GM19351 (cell line): ENCODE measurements at regions not wholly inside any gene's neighbourhood (a gene's known extent, or its start where the extent isn't known, plus 50 kb on each side); places are given as distances from the start of the nearest gene placed in this dataset.

Experiments
- ATAC-seq: cut with Tn5 transposase; IDR thresholded peaks from one replicate; pipeline ENCODE4 v1.9.1; 2021; ENCODE audit warnings: mild to moderate bottlenecking, moderate library complexity; ENCODE audit not compliant: unreplicated experiment

DNA sequence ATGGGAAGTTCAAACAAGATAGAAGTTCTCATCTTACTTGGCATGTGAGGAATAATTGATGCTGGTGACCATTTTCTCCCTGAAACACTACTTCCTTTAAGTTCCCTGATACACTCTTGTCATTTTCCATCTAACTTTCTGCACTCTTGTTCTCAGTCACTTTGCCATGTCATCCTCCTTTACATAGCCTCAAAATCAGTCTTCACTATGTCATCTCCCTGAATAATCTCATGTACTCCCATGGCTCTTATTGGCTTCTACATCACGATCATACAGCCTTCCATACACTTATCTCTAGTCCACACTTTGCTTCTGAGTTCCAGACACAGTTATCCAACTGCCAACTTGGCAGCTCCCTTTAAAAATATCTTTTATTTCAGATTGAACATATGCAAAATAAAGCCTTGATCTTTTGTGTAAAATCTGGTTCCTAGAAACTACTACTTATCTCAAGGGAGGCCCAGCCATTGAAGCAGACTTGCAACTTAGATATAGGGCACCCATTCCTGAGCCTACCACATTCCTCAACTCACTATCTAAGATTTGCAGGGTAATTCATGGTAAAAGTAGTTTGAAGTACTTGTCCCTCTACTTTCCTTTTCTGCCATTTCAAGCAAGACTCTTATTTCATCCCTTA lies 1070.2 kb upstream of the NXPH2 start:
- no peak for ATAC-seq

DNA sequence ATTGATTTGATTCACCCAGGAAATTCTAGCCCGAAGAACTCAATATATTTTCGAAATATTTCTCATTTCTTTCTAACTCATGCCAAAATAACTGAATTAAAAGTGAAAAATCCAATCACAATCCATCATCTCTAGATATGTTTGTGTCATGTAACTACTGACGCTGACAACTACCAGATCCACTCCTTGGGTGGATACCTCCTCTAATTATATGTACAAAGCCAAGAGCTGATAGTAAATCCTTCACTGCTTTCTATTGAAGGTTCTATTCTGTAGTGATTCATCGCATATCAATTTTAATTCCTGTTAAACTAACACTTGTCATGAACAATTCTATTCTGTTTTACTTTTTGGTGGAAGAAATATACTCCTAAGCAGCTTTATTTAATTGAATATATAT lies 1056.6 kb upstream of the NXPH2 start:
- ATAC-seq = no peak

DNA sequence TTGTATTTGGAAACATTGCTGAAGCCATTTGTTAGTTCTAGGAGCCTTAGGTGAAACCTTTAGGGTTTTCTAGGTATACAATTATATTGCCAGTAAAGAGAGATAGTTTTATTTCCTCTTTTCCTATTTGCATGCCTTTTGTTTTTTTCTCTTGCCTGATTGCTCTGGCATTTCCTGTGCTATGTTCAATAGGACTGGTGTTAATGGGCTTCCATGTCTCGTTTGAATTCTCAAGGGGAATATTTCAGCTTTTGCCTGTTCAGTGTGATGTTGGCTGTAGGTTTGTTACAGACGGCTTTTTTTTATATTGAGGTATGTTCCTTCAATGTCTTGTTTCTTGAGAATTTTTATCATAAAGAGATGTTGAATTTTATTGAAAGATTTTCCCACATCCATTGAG lies 1054.9 kb upstream of the NXPH2 start:
- ATAC-seq = no peak

DNA sequence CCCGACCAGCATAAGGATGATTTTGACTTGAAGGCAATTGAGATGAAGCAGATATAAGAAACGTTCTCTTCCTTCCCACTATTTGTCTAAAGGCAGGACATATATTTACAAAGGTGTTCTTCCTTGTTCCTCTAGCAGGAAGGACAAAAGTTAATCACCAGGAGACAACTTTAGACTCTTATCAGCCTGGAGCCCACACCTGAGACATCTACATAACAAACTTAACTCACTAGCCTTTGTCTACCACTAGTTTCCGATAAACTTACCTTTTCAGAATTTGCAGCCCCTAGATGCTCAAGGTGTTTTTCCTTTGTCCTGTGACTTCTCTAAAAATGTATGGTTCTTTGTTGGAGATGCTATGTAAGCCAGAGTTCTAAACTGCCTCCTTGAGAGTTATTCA lies 1047.8 kb upstream of the NXPH2 start:
- ATAC-seq = no peak

DNA sequence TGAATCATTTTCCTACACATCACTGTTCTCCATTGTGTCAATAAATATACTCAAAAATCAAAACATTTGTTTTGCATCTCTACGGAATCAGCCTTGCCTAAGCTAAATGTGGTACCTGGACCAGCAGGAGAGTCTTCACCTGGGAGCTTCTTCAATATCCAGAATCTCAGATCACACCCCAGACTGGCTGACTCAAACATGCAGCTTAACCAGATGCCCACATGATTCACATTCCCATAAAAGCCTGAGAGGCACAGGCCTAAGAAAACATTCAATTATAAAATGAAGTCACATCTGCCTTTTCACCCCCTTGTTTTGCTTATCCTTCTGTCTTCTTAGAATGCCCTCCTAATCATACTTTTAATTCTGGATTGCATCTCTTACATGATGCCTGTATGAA lies 1045.5 kb upstream of the NXPH2 start:
- no peak for ATAC-seq

DNA sequence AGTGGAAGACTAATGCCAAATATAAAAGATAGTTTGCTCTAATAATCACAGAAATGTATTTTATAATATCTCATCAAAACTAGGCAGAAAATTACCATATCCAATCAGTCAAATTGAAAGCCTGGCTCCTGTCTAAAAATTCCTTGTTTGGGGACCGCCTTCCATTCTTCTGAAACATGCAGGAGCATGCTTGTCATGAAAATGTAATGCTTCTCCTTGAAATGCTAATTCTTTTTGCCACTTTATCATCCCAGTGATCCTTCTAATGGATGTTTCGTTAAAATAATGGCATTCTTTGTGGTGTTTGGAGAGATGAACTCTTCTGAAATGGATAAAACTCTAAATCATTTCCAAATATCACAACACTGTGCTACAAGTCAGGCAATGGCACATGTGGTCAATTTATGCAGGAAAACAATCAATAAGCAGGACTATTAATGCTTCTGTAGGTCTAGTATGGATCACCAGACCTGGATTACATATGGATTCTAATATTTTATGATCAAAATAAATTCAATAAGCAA lies 1039.1 kb upstream of the NXPH2 start:
- ATAC-seq = no peak

DNA sequence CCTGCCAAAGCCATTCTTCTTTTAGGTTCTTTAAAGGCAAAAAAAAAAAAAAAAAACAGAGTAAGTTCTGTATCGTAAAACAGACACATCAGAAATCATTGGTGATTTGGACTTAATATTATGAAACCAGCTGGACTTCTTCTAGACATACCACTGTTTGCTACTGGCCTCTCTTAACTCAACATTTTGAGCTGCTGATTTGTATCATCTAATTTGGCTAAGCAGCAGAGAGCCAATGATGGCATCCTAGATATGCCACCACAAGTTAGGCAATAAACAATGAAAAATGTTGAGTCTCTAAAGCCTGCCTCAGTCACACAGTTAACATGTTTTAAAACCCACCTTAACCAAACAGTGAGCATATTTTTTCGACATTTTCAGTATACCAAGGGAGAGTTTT lies 1034.3 kb upstream of the NXPH2 start:
- ATAC-seq = no peak

DNA sequence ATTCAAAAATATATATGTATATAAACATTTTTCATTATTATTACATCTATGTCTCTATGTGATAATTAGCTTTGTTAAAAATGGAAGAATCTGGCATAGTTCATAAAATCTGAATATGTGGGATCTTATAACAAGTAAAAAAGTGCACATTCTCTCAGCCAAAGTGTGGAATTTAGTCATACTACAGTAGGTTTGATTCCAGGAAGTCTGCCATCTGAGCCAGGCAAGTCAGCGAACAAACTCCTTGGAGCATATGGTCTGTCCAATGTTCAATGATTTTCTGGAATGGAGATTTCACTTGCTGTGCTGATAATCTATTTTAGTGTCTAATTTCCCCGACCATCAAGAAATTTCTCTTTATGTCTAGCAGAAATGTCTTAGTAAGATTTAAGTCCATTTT lies 1033.2 kb upstream of the NXPH2 start:
- no peak for ATAC-seq

DNA sequence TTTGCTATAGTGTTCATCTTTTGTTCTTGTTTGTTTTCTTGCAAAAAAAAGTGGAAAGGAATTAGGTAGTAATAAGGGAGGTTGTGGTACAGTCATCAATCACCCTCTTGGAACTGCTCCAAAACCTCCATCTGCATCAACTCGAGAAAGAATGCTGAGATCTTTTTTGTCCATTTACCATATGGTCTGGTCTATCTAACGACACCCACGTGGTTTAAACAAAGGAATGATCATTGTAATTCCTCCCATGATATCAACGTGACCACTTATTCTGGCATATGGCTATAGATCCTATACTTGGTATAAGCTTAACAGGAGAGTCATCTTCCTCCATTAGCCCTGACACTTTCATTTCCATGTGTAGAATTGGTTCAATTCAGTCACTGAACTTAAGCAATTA lies 1025.3 kb upstream of the NXPH2 start:
- no peak for ATAC-seq

DNA sequence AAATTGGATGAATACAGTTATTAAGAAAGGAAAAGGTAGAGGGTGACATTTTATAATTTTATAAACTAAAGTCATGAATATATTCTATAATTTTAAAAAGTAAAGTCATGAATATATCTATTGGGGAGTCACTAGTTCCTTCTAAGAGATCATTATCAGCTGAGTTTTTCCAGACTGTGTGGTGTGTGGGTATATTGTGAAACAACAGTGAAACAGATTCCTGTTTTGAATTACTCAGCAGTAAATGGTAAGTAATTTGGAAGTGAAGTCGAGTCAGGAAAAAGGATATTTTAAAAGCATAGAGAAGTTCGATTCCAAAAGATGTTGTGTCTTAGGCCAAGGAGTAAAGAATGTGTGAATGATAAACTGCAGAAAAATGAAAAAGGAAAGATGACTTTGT lies 1018.2 kb upstream of the NXPH2 start:
- ATAC-seq = no peak

DNA sequence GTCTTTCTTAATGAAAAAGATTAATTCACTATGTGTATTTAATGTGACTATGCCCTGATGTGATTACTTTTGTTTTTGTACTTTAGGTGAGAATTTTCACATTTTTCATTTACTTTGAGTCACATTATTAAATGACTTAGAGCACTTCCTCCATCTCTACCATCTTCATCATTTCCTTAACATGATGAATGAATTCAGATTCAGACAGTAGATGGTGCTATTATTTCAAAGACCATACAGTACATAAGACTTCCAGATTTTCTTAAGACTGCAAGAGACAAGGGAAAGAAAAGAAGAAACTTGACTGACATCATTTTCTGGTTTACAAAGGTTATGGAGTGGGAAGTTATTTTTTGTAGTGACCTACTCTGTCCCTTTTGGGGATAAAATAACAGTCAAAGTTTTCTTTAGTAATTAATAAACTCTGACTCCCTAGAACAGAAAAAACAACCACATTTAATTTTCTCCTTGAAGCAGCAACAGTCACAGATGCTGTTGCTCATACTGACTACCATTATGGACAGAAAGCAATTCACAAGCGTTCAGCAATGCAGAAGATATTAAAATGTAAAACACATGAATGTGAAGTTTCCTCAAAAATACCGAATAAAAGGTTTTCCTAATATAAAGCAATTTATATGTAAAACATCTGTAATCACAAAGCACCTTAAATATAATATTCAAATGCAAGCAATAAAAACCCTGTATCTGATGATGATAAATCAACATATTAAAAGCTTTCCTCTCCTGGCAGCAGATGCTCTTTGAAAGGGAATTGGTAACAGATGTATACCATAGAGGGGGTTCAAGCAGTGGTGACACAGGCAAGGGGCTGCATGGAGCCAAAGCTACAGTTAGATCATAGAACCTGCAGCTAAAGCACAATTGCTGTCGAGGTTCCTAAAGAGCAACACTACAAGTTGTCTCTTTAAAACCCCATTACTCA lies 1010.9 kb upstream of the NXPH2 start:
- no peak for ATAC-seq

DNA sequence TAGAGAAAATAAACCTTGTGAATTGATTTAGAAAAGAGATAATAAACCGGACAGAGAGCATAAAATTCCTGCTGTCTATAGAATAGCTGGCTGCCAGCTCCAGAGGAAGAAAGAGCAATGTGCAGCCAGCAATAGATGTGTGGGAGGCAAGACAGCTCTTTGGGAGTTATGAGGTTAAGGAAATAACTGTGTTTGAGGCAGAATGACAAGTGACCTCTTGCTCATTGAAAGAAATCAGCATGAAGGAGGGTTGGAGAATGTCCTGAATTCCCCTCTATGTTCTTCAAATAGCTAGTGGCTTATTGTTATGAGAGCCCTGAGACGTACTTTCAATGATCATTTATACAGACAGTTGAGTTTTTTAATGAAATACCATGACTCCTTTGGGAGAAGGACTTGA lies 1009.9 kb upstream of the NXPH2 start:
- ATAC-seq = no peak

DNA sequence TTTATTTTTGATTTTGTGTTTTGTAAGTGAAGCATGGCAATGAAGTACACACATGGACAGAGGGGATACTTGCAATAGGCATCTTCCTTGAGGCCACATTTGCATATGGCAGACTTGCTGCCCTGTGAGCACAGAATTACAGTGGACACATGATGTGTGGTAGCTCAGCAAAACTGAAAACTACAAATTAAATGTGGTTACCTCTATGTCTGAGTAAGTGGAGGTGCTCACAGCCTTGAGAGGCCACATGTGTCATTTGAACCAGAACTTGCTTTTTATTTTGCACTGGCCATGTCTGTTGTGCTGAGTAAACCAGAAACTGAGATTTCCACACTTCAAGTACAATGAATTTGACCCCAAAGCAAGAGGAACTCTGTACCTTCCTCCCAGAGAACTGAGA lies 998.5 kb upstream of the NXPH2 start:
- ATAC-seq = no peak

DNA sequence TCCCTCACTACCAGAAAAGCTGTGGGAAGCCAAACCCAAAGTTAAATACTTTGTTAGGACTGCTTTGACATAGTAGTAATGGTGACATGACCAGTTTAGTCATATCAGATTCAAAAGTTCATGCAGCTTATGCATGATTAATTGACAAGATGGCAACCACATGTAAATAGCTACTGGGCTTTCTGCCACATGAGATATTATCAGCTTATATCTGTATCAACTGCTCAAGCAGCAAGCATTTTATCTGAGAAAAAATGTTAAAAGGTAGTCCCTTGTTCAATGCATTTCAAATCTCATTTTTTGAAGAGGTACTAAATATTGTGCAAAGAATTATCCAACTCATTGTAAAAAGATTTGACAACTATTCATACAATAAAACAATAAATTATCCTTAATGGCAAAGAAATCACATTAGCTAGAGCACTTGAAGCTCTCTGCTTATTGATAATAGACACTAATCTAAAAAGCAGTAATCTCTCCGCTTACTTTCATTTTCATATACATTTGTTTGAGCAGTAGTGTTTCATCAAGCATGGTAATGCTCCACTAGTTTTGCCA lies 993.6 kb upstream of the NXPH2 start:
- no peak for ATAC-seq

DNA sequence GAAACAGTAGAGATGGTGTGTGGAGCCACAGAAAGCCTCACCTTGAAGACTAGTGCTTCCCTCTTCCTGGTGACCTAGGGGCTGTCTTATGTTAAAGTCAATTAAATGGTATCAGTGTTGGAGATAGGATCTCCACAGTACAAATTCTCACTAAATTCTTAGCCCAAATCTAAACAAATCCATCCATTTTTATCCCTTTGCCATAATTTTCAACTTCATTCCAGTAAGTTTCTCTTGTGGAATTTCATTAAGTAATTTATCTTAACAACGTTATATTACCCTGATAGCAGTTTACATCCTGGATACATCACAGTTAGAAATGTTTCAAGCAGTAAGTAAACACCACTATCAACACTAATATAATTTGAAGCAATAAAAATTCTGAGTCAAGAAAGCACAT lies 989.4 kb upstream of the NXPH2 start:
- no peak for ATAC-seq

DNA sequence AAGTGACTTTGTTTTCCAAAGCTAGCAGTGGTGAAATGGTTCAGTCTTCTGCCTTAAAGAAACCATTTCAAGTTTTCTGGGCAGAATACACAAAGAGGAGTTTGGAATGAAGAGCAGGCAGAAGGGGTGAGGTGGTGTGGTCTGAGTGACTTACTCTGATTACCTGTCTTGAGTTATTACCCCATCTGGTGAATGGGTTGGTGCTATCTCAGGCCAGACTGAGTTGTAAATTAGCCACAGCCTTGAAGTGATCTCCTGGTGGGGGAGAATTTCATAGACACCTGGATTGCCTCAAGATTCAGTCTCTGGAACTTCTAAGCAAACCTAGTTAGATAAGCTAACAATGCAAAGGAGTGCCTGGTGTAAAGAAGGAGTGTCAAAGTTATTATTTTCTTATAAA lies 983.5 kb upstream of the NXPH2 start:
- ATAC-seq = no peak

DNA sequence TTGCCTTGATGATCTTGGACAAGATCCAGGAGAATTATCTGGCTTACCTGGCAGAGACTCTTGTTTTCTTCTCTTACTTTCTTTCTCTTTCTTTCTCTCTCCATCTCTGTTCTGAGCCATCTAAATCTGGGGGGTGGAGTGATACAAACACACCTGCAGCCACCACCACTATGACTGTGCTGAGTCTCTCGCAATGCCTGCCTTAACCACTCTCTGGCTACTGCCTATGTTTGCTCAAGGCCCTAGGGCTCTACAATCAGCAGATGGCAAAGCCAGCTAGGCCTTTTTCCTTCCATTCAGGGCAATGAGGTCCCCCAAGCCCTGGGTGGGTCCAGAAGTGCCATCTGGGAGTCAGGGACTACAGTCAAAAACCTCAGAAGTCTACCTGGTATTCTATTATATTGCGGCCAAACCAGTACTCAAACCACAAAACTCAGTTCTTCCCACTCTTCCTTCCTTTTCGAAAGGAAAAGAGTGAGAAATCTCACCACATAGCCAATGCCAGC lies 978.9 kb upstream of the NXPH2 start:
- no peak for ATAC-seq

DNA sequence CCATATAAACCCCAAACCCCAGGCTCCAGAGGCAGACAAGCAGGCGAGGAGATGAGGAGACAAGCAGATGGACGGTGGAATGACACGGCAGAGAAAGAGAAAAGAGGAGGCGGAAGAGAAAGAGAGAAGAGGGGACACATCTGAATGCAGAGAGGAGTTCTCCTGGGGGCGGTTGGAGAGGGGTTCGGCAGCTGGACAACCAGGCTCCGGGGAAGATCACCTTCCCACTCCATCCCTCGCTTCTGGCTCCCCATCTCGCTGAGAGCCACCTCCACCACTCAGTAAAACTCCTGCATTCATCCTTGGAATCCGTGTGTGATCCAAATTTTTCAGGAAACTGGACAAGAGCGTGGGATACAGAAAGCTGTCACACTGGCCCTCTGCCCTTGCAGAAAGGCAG lies 966.7 kb upstream of the NXPH2 start:
- no peak for ATAC-seq

DNA sequence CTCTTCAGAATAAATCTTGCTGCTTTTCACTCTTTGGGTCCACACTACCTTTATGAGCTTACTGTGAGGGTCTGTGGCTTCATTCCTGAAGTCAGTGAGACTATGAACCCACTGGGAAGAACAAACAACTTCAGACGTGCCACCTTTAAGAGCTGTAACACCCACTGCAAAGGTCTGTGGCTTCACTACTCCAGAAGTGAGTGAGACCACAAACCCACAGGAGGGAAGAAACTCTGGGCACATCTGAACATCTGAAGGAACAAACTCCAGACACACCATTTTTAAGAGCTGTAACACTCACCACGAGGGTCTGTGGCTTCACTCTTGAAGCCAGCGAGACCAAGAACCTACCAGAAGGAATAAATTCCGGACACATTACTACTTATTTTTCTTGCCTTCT lies 964.1 kb upstream of the NXPH2 start:
- ATAC-seq = no peak

DNA sequence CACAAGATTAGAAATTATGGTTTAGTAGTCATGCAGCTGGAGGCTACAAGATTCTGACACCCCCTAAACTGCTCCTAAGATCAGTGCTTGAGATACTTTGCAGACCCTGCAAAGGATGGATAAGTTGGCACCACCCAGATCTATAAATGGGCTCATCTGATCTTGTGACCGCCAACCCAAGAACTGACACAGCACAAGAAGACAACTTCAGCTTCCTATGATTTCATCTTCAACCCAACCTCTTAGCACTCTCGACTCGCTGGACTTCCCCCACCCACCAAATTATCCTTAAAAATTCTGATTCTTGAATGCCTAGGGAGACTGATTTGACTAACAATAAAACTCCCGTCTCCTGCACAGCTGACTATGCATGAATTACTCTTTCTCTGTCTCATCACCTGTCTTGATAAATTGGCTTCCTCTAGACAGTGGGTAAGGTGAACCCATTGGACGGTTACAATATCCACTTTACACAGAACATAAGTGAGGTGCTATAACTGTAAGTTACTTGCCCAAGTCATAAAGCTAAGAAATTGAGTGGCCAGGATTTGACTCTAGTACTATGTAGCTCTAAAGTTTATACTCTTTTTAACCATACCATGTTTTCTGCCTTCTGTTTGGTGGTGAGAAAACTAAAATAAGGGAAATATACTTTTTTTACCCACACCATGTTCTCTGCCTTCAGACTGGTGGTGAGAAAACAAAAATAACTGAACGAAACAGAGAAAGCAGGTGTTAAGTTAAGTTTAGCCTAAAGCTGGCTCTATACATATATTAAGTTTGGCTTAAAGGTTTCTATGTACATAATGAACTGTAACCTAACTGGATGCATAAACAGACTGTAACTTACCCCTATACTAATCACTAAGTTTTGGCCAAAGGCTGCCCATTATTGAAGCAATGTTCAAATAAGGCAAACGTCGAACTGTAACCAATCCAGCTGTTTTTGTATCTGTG lies 962.3 kb upstream of the NXPH2 start:
- ATAC-seq = no peak

DNA sequence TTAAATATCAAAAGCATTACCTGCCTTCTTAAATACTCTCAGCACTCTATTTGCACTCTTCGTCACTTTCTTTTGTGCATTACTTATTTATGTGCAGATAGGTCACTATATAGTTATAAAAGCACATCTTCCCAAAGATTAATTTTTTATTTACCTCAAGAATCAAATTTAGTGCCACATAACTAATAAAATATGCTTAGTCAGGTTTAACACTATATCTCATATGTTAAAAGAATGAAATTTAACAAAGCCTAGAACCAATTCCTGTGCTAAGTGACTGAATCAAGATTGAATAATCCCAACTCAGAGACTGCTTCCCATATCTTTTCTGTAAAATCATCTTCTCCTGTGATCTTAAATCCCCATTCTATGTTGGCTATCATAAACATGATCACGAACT lies 957.5 kb upstream of the NXPH2 start:
- ATAC-seq = no peak
